GM12864 (cell line): ENCODE measurements at regions not wholly inside any gene's neighbourhood (a gene's known extent, or its start where the extent isn't known, plus 50 kb on each side); places are given as distances from the start of the nearest gene placed in this dataset.
"Not testable (repeated sequence)": the region's sequence is repeated elsewhere in the genome, so short reads cannot be mapped to it uniquely, and the experiment has no call there.

Experiments used
- DNase-seq: peaks from one replicate; pipeline ENCODE4 v3.0.0-alpha.2; 2011; ENCODE audit warnings: low read depth
- H3K4me3 ChIP-seq: 2 replicates; pipeline ENCODE4 v1.5.1; 2011; ENCODE audit warnings: mild to moderate bottlenecking, low read depth, low read length, control low read depth
- CTCF ChIP-seq: IDR thresholded peaks from 2 replicates; pipeline ENCODE4 v1.5.1; 2011; ENCODE audit warnings: low read depth, mild to moderate bottlenecking, moderate library complexity, low read length, control low read depth, inconsistent platforms; ENCODE audit errors: missing control alignments

DNA sequence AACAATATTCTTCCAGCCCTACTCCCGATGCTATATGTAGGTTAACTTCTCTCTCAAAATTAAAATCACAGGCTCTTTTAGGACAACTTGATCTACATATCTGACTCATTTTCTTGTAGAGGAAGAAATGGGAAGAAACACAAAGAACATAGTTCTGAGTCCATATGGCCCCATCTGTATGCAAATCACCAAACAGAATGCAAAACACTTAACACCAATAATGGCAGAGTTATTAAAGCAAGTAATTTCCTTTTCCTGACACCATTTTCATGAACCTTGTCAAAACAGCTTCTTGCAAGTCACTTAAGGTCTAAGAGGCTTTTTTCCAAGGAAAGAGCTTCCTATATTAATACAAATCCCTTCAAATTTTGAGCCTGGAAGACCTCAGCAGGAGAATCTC lies 300.4 kb upstream of the CLEC14A start:
- TF ChIP-seq CTCF, result no peak
- H3K4me3 ChIP-seq, result no peak overlapping the region
- no peak for DNase-seq

DNA sequence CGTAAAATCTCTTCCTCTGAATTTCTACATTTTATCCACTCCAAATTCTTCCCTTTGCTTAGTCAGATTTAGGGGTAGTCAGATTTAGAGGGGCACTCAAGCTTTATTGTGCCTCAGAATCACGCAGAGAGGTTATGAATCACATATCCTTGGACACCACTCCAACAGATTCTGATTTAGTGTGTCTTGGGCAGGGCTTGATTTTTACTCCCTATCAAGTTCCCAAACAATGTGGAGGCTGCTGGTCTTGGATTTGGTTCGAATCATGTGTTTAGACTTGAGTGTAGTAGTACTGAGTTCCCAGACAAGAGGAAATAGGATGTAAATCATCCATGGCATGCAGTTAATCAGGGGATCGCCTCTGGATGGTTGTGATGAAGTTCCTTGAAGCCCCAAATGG lies 298.1 kb upstream of the CLEC14A start:
- TF ChIP-seq CTCF, result no peak
- no peak for DNase-seq
- H3K4me3 ChIP-seq, result no peak overlapping the region

- H3K4me3 ChIP-seq, result no peak overlapping the region
- no peak for DNase-seq
- no peak for TF ChIP-seq CTCF
Measured at GRCh38 chr14:38553586-38553985, 297.7 kb upstream of the CLEC14A start.

DNA sequence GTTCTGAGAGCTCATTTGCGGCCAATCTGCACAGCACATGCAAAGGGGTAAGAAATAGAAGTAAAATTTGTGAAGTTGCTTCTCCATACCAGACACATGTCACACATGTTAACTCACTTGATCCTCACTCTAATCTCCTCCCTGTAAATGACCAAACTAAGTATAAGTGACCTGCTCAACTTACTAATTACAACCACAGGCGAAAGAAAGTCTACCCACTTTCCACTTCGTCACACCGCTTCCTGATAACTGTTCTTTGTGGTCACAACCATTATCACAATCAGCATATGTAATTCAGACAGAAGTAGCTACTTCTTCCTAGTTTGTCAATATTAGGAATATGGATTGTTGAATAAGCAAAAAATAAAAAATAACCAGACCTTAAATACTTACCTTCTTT lies 293.7 kb upstream of the CLEC14A start:
- no peak overlapping the region for H3K4me3 ChIP-seq
- no peak for TF ChIP-seq CTCF
- no peak for DNase-seq

DNA sequence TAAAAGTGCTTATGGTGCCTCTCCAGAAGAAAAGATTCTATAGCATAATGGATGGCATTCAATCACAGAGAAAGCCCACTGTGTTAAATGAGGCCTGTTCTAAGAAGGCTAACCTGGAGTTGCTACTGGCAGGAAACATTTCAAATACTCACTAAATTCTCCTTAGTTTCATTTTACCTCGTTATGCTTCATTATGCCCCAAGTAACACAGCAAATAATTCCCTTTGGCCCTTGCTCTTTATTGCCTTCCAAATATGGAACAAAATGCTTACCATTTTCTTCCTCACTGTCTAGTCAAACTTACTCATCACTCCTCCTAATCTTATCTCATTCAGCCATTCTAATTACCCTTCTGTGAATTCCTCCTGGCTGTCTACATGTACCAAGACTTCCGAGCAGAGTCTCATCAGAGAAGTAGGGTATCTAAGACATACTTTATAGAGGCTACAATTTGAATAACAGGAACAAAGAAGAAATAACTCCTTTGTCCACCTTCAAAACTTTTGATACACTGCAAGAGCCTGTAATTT lies 292.1 kb upstream of the CLEC14A start:
- TF ChIP-seq CTCF, result no peak
- no peak for DNase-seq
- H3K4me3 ChIP-seq, result no peak overlapping the region

DNA sequence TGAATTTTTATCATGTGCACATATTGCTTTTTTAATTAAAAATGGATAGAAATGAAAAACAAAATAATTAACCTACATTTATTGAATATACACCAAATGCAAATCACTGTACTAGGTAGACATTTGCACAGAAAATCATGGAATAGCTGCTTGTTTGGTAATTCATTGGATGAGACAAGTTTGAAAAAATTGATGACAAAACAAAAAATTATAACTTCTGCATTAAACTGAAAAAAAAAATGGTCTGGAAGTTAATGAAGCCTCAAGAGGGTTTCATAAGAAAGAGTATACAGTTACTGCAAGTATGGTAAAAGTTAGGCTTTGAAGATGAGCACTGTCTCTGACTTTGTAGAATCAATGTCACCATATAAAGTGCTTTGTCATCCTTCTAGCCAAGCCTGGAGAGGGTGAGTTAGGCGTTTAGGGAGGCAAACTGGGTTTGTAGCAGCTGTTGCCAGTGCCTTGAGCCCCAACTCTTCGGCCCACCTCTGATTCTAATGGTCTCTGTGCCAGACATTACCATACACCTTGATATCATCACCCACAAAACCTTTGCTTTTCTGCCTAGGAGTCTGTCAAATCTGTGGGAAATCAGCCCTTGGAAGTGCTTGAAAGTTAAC lies 291.1 kb upstream of the CLEC14A start:
- no peak for DNase-seq
- no peak overlapping the region for H3K4me3 ChIP-seq
- TF ChIP-seq CTCF, result no peak

DNA sequence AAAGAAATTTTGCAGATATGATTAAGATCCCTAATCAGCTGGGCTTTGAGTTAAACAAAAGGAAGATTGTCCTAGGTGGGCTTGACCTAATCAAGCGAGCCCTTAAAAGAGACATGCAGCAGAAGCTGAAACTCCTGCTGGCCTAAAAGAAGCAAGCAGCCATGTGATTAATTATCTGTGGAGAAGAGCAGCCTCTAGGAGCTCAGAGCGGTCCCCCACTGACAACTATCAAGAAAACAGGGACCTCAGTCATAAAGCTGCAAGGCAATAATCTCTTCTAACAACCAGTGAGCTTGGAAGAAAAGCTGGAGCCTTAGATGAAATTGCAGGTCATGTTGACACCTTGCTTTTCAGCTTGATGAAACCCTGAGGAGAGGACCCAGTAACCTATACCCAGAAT lies 288.9 kb upstream of the CLEC14A start:
- no peak for DNase-seq
- no peak for TF ChIP-seq CTCF
- H3K4me3 ChIP-seq, result no peak overlapping the region

DNA sequence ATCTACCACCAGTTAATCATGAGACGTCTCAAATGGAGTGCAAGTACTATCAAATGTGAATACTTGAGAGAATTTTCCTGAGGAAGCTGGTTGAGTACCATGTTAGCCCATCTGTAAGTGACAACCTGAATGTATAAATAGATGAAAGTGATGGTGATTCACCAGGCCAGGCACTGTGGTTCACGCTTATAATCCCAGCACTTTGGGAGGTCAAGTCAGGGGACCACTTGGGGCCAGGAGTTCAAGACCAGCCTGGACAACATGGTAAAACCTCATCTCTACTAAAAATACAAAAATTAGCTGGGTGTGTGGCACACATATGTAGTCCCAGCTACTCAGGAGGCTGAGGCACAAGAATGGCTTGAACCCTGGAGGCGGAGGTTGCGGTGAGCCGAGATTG lies 288.0 kb upstream of the CLEC14A start:
- not testable (repeated sequence) for DNase-seq, H3K4me3 ChIP-seq

- DNase-seq, H3K4me3 ChIP-seq: not testable (repeated sequence)
Measured at GRCh38 chr14:38538053-38538452, 282.2 kb upstream of the CLEC14A start.
